SK-N-SH treated with all-trans-retinoic acid at 6 μM for 48 hours (cell line): ENCODE measurements at regions not wholly inside any gene's neighbourhood (a gene's known extent, or its start where the extent isn't known, plus 50 kb on each side); places are given as distances from the start of the nearest gene placed in this dataset.

Experiments used
- PATZ1 ChIP-seq: fragments of 250-450 bp; sonication (Bioruptor Pico); IDR thresholded peaks from 2 replicates; pipeline ENCODE4 v1.8.0; 2020; ENCODE audit warnings: mild to moderate bottlenecking, moderate library complexity, borderline replicate concordance
- POU6F1 ChIP-seq: fragments of 250-450 bp; sonication (Bioruptor Pico); IDR thresholded peaks from 2 replicates; pipeline ENCODE4 v1.8.0; 2021; ENCODE audit warnings: low read depth, mild to moderate bottlenecking, moderate library complexity, borderline replicate concordance
- PPARA ChIP-seq: fragments of 250-450 bp; sonication (Bioruptor Pico); IDR thresholded peaks from 2 replicates; pipeline ENCODE4 v1.5.0; 2020; ENCODE audit warnings: mild to moderate bottlenecking, borderline replicate concordance
- ZFP3 ChIP-seq: fragments of 250-450 bp; sonication (Bioruptor Pico); IDR thresholded peaks from 2 replicates; pipeline ENCODE4 v1.5.0; 2020; ENCODE audit warnings: mild to moderate bottlenecking, moderate library complexity

- TF ChIP-seq PPARA (CRISPR knock-in tag) (no peak), ZFP3 (no peak), PATZ1 (CRISPR knock-in tag) (no peak), POU6F1 (CRISPR knock-in tag) (no peak)
These were observed 66.8 kb upstream of the UBAC2 start for GRCh38 chr13:99133848-99134247.
